ENCODE measurements at regions not wholly inside any gene's neighbourhood (a gene's known extent, or its start where the extent isn't known, plus 50 kb on each side); places are given as distances from the start of the nearest gene placed in this dataset.
"Not testable (repeated sequence)": the region's sequence is repeated elsewhere in the genome, so short reads cannot be mapped to it uniquely, and the experiment has no call there.

GRCh38 chr13:79185580-79185979 lies 220.5 kb downstream of the RBM26 start:
- no peak for DNase-seq (ENCODE audit: low read depth, low spot score)
- in situ Hi-C loops (cut with HindIII; ENCODE audit: low sequenced_read_pairs), result no loop called here
- TF ChIP-seq CTCF (IDR thresholded peaks at IDR 0.05; ENCODE audit: low read depth, low read length), result no peak
- no peak overlapping the region for H3K4me3 ChIP-seq (ENCODE audit: low read depth, low read length)

DNA sequence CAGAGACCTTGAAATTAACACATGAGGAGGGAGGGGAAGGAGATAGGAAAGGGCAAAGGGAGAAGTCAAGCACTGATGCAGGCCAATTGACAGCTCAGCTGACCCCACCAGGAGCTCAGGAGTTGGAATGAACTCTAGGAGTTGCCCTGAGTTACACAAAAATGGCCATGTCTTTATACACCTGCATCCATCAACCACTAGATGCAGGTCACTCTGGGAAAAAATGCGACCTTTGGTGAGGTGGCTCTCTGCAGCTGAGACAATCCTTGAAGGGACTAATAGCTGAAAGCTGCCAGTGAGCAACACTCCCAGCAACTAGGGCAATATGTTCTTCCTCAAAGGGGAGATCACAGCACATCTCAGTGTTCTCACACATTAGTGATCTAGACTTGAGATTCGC lies 222.8 kb downstream of the RBM26 start:
- in situ Hi-C loops (cut with HindIII; ENCODE audit: low sequenced_read_pairs), result no loop called here
- no peak overlapping the region for H3K4me3 ChIP-seq (ENCODE audit: low read depth, low read length)
- no peak for DNase-seq (ENCODE audit: low read depth, low spot score)
- no peak for TF ChIP-seq CTCF (IDR thresholded peaks at IDR 0.05; ENCODE audit: low read depth, low read length)

DNA sequence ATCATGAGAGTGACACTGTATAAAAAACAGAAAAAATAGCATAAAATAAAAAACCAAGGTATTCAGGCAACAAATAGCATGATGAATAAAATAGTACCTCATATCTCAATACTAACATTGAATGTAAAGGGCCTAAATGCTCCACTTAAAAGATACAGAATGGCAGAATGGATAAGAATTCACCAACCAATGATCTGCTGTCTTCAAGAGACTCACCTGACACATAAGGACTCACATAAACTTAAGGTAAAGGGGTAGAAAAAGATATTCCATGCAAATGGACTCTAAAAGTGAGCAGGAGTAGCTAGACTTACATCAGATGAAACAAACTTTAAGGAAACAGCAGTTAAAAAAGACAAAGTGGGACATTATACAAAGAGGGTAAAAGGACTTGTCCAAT lies 232.4 kb downstream of the RBM26 start:
- DNase-seq (ENCODE audit: low read depth, low spot score); H3K4me3 ChIP-seq (ENCODE audit: low read depth, low read length); in situ Hi-C loops (cut with HindIII; ENCODE audit: low sequenced_read_pairs): not testable (repeated sequence)

GRCh38 chr13:79172924-79173323 lies 233.1 kb downstream of the RBM26 start:
- in situ Hi-C loops (cut with HindIII; ENCODE audit: low sequenced_read_pairs); DNase-seq (ENCODE audit: low read depth, low spot score); H3K4me3 ChIP-seq (ENCODE audit: low read depth, low read length): not testable (repeated sequence)

- no peak for TF ChIP-seq CTCF (IDR thresholded peaks at IDR 0.05; ENCODE audit: low read depth, low read length)
- DNase-seq (ENCODE audit: low read depth, low spot score), result no peak
- H3K4me3 ChIP-seq (ENCODE audit: low read depth, low read length), result no peak overlapping the region
- in situ Hi-C loops (cut with HindIII; ENCODE audit: low sequenced_read_pairs), result no loop called here
Observed at GRCh38 chr13:79171141-79172061, 234.7 kb downstream of the RBM26 start.

DNA sequence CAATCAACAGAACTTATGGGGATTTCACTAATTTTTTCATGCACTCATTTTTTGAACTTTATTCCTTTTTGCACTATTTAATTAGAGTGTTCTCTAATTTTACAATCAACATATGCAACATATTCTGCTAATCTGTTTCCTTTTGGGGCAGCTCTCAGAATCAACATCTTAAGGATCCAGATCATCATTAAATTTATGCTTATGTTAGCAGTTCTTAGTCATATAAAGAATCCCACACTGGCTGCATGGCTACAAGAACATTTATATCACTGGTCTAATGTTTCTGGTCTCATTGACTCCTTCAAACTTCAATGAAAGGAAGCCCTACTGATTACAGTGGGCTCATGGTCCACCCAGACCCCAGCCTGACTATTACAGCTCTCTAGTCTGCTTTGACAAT lies 245.2 kb downstream of the RBM26 start:
- in situ Hi-C loops (cut with HindIII; ENCODE audit: low sequenced_read_pairs), result no loop called here
- no peak overlapping the region for H3K4me3 ChIP-seq (ENCODE audit: low read depth, low read length)

DNA sequence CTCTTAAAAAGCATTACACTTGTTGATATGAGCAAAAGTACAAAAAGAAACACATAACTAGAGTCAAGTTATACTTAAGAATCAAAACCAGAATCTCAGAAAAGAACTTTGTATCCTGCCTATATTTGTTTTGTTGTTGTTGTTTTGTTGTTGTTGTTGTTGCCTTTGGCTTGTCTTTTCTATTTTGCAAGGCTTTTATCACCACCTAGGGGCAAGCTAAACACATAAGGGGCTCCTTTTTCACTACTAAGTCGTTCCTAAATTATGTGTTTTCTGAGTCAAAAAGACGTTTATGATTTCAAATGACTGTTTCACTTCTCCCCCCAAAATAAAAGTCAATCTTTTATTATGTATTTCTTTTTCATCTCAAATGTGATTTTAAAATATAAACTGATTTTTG lies 250.2 kb downstream of the RBM26 start:
- DNase-seq (ENCODE audit: low read depth, low spot score), result no peak
- in situ Hi-C loops (cut with HindIII; ENCODE audit: low sequenced_read_pairs), result no loop called here
- TF ChIP-seq CTCF (IDR thresholded peaks at IDR 0.05; ENCODE audit: low read depth, low read length), result no peak
- no peak overlapping the region for H3K4me3 ChIP-seq (ENCODE audit: low read depth, low read length)

More for the DNA sequence above, 245.2 kb downstream of the RBM26 start:
- DNase-seq (ENCODE audit: low read depth, low spot score), result no peak
- TF ChIP-seq CTCF (IDR thresholded peaks at IDR 0.05; ENCODE audit: low read depth, low read length), result no peak

Measured in astrocyte of the spinal cord (primary cell).